B cell (primary cell): ENCODE measurements at regions not wholly inside any gene's neighbourhood (a gene's known extent, or its start where the extent isn't known, plus 50 kb on each side); places are given as distances from the start of the nearest gene placed in this dataset.

Source experiments
- ATAC-seq: fragments of 200-7000 bp; cut with Tn5 transposase; one replicate; pipeline ENCODE4 v1.10.0; 2021; ENCODE audit warnings: low read depth, mild to moderate bottlenecking, moderate number of reproducible peaks, moderate library complexity
- CTCF ChIA-PET: fragments of 350-600 bp; sonication (Branson Sonifier 250); formaldehyde crosslinking; loops from one replicate; lab custom pipeline; 2021; ENCODE audit warnings: antibody characterized with exemption, inconsistent platforms; lab: Charles Lee
- POLR2A ChIA-PET: fragments of 350-600 bp; sonication (Branson Sonifier 250); formaldehyde crosslinking; loops from one replicate; lab custom pipeline; 2021; ENCODE audit warnings: antibody characterized with exemption; lab: Charles Lee
- DNase-seq: peaks from one replicate; pipeline ENCODE4 v3.0.0; 2013
- H2AFZ ChIP-seq: 2 replicates; pipeline ENCODE4 v1.6.1; 2012; ENCODE audit warnings: mild to moderate bottlenecking, low read depth, low read length; ENCODE audit not compliant: insufficient read depth, poor library complexity, severe bottlenecking
- H3K27ac ChIP-seq, 2 donors: 1 replicate in 1 of 2; 2 replicates in 1 of 2; pipeline ENCODE4 v1.5.1; 2012 to 2013; ENCODE audit warnings: low read length in 2 of 2, mild to moderate bottlenecking in 2 of 2, moderate library complexity in 1 of 2
- H3K27me3 ChIP-seq, 4 experiments: fragments of 200-600 bp in 1 of 4; sonication (generic) in 1 of 4; replicated peaks in 1 of 4; 1 replicate in 2 of 4; 2 replicates in 2 of 4; pipeline versions ENCODE4 v1.6.1 to v1.7.0; 2013 to 2016; ENCODE audit warnings: low read length in 3 of 4, mild to moderate bottlenecking in 2 of 4, mixed read lengths in 1 of 4, moderate library complexity in 1 of 4; ENCODE audit not compliant: insufficient read depth in 4 of 4, control insufficient read depth in 3 of 4; ENCODE audit errors: control extremely low read depth in 1 of 4
- H3K36me3 ChIP-seq, 2 experiments: replicated peaks in 1 of 2; 1 replicate in 1 of 2; 2 replicates in 1 of 2; pipeline versions ENCODE4 v1.6.1 to v1.7.1; 2013; ENCODE audit warnings: low read length in 1 of 2; ENCODE audit not compliant: insufficient read depth in 2 of 2, control insufficient read depth in 1 of 2; ENCODE audit errors: control extremely low read depth in 1 of 2, extremely low read depth in 1 of 2
- H3K4me1 ChIP-seq, 2 donors: fragments of 200-600 bp in 1 of 2; sonication (generic) in 1 of 2; 1 replicate in 1 of 2; 2 replicates in 1 of 2; pipeline versions ENCODE4 v1.5.1 to v1.6.1; 2013 to 2017; ENCODE audit warnings: low read length in 2 of 2; ENCODE audit not compliant: control insufficient read depth in 2 of 2, insufficient read depth in 2 of 2
- H3K4me2 ChIP-seq: replicated peaks from 2 replicates; pipeline ENCODE3; 2012; ENCODE audit warnings: mild to moderate bottlenecking, low read depth, low read length; ENCODE audit not compliant: poor library complexity, severe bottlenecking
- H3K4me3 ChIP-seq, 5 experiments: fragments of 200-600 bp in 1 of 5; sonication (generic) in 1 of 5; 1 replicate in 3 of 5; 2 replicates in 2 of 5; pipeline versions ENCODE4 v1.5.1 to v1.7.0; 2011 to 2016; ENCODE audit warnings: low read length in 4 of 5, mild to moderate bottlenecking in 4 of 5, low read depth in 2 of 5, control low read depth in 1 of 5, moderate library complexity in 1 of 5; ENCODE audit not compliant: insufficient read depth in 1 of 5; ENCODE audit errors: control extremely low read depth in 1 of 5, extremely low read depth in 1 of 5
- H3K79me2 ChIP-seq: fragments of 200-600 bp; sonication (generic); one replicate; pipeline ENCODE4 v1.6.0; 2016; ENCODE audit warnings: low read length; ENCODE audit not compliant: control insufficient read depth, insufficient read depth
- H3K9ac ChIP-seq: fragments of 200-600 bp; sonication (generic); 2 replicates; pipeline ENCODE4 v1.6.1; 2017; ENCODE audit warnings: mild to moderate bottlenecking, low read length, moderate library complexity
- H3K9me3 ChIP-seq, 3 donors: one replicate each; pipeline versions ENCODE4 v1.6.1 to v1.7.1; 2013; ENCODE audit warnings: low read length in 2 of 3; ENCODE audit not compliant: control insufficient read depth in 2 of 3, insufficient read depth in 1 of 3; ENCODE audit errors: control extremely low read depth in 1 of 3
- H4K20me1 ChIP-seq: 2 replicates; pipeline ENCODE4 v1.6.0; 2012; ENCODE audit warnings: mild to moderate bottlenecking, low read length; ENCODE audit not compliant: insufficient read depth, control insufficient read depth, poor library complexity, severe bottlenecking
- H3K27ac Mint-ChIP-seq: one replicate; pipeline ENCODE4 v1.8.0; 2021; ENCODE audit warnings: mixed read lengths
- H3K27me3 Mint-ChIP-seq: one replicate; pipeline ENCODE4 v1.8.0; 2021; ENCODE audit warnings: mixed read lengths
- H3K4me1 Mint-ChIP-seq: one replicate; pipeline ENCODE4 v1.8.0; 2021; ENCODE audit warnings: mixed read lengths
- H3K4me3 Mint-ChIP-seq: one replicate; pipeline ENCODE4 v1.8.0; 2021; ENCODE audit warnings: mixed read lengths
- H3K9me3 Mint-ChIP-seq: one replicate; pipeline ENCODE4 v1.8.0; 2022; ENCODE audit warnings: mixed read lengths; ENCODE audit not compliant: insufficient read depth
- CTCF ChIP-seq: fragments of 200-600 bp; IDR thresholded peaks from one replicate; pipeline ENCODE4 v1.8.0; 2022; ENCODE audit warnings: antibody characterized with exemption, mild to moderate bottlenecking
- EZH2 ChIP-seq: IDR thresholded peaks from 2 replicates; pipeline ENCODE4 v1.6.1; 2012; ENCODE audit warnings: borderline replicate concordance, low read depth, mild to moderate bottlenecking, moderate library complexity, low read length; ENCODE audit not compliant: insufficient read depth, poor library complexity, severe bottlenecking
- WGBS: methylation state at CpG from one replicate; pipeline ENCODE4 v1.1.5; 2013; ENCODE audit warnings: missing lambda C conversion rate; ENCODE audit not compliant: insufficient coverage; 5-methylcytosine and 5-hydroxymethylcytosine counted together
- intact Hi-C: fragments of 100-400 bp; cut with micrococcal nuclease; formaldehyde crosslinking; loops from one replicate; pipeline ENCODE4 v1.10.0; 2022

GRCh38 chr5:74127381-74128320, 501.7 kb downstream of the ARHGEF28 start:
- Histone ChIP-seq H3K27ac (no peak overlapping the region), H3K9ac (no peak overlapping the region), H3K4me1 (no peaks in the 10 kb centered on the region), H2AFZ (no peak overlapping the region), H3K4me3 (no peak overlapping the region), H4K20me1 (no peaks in the 10 kb centered on the region), H3K36me3 (no peaks in the 10 kb centered on the region), H3K79me2 (no peaks in the 10 kb centered on the region), H3K9me3 (no peaks in the 10 kb centered on the region), H3K4me2 (no peak overlapping the region), H3K27me3 (no peaks in the 10 kb centered on the region)
- Mint-ChIP-seq H3K4me3 (no peak overlapping the region), H3K27me3 (peaks cover 2% of the 10 kb centered on the region), H3K27ac (no peak overlapping the region), H3K4me1 (no peaks in the 10 kb centered on the region), H3K9me3 (no peaks in the 10 kb centered on the region)
- intact Hi-C loops, result no loop called here
- ChIA-PET POLR2A (no interaction called here), CTCF (no interaction called here)
- no peak for DNase-seq
- TF ChIP-seq CTCF (no peak), EZH2 (no peak)
- ATAC-seq, result no peak
- WGBS, result 42% methylated on average over 7 of the region's 9 CpGs

DNA sequence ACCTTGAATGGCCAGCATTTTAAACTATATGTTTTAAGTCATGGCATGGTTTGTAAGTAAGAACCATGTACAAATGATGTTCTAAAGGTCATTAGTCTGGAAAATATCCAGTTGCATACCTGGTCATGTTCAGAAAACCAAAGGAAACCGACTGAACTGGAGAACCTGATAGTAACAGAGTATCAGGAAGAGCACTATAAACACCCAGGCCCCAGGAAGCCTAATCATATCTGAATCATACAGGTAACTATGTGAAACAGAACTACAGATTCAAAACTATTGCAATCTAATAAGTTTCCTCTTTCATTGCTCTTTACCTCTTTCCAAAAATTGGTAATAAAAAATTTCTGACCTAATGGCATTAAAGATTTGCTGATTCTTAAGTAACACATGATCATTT, 500.3 kb downstream of the ARHGEF28 start:
- Histone ChIP-seq H3K36me3 (no peaks in the 10 kb centered on the region), H4K20me1 (no peaks in the 10 kb centered on the region), H3K9me3 (no peaks in the 10 kb centered on the region), H3K9ac (no peak overlapping the region), H2AFZ (no peak overlapping the region), H3K27ac (no peak overlapping the region), H3K4me1 (no peaks in the 10 kb centered on the region), H3K4me2 (no peak overlapping the region), H3K4me3 (no peak overlapping the region), H3K79me2 (no peaks in the 10 kb centered on the region), H3K27me3 (no peaks in the 10 kb centered on the region)
- H3K4me1 Mint-ChIP-seq, result no peaks in the 10 kb centered on the region
- intact Hi-C loops, result no loop called here
- WGBS, result no CpG with 5 or more reads among the region's 1 CpG
- no peaks in the 10 kb centered on the region for H3K9me3 Mint-ChIP-seq
- TF ChIP-seq EZH2 (no peak), CTCF (no peak)
- no peak for ATAC-seq
- POLR2A ChIA-PET, result no interaction called here
- no peak overlapping the region for H3K27ac Mint-ChIP-seq
- no peak for DNase-seq
- no peak overlapping the region for H3K4me3 Mint-ChIP-seq
- CTCF ChIA-PET, result no interaction called here
- H3K27me3 Mint-ChIP-seq, result no peaks in the 10 kb centered on the region
